LHCN-M2 (cell line): ENCODE measurements at regions not wholly inside any gene's neighbourhood (a gene's known extent, or its start where the extent isn't known, plus 50 kb on each side); places are given as distances from the start of the nearest gene placed in this dataset.
"Not testable (repeated sequence)": the region's sequence is repeated elsewhere in the genome, so short reads cannot be mapped to it uniquely, and the experiment has no call there.

Experiments
- DNase-seq: peaks from one replicate; pipeline ENCODE4 v3.0.0-alpha.2; 2012; ENCODE audit warnings: low read depth

DNA sequence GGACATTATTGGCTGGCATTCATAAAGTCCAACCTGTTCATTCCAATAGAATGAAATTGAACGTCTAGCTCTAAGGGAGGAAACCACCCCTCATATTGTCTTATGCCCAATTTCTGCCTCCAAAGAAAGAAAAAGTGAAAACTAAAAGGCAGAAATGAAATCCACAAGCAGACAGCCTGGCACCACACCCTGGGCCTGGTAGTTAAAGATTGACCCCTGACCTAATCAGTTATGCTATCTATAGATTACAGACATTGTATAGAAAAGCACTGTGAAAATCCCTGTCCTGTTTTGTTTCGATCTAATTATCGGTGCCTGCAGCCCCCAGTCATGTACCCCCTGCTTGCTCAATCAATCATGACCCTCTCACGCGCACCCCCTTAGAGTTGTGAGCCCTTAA lies 54.3 kb upstream of the ATP1B1 start:
- not testable (repeated sequence) for DNase-seq

- DNase-seq = no peak
Observed at GRCh38 chr1:169052727-169053126, 53.8 kb upstream of the ATP1B1 start.

DNA sequence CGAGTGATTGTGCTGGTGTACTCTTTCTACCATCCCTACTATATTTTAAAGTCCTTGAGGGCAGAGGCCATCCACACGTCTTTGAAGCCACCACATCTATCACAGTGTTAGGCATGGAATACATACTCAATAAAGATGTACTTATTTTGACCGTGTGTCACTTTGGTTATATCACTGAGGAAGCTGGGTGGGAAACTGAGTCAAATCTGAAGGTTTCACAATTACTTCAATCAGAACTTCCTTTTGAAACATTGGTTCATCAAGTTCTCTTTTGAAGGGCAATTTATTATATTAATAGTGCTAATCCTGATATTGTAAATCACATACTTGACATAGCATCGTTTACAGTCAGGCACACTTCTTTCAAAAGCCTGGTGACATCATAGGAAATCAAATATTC lies 53.3 kb upstream of the ATP1B1 start:
- DNase-seq = no peak
